ENCODE measurements at regions not wholly inside any gene's neighbourhood (a gene's known extent, or its start where the extent isn't known, plus 50 kb on each side); places are given as distances from the start of the nearest gene placed in this dataset.

- no peaks in the 10 kb centered on the region for H3K27me3 ChIP-seq
- H4K20me1 ChIP-seq (ENCODE audit: insufficient read depth, poor library complexity, severe bottlenecking), result no peaks in the 10 kb centered on the region
- H3K9me2 ChIP-seq (replicated peaks; ENCODE audit: insufficient read depth), result no peaks in the 10 kb centered on the region
- H3K27ac ChIP-seq, result no peak overlapping the region
- H3K9me3 ChIP-seq (ENCODE audit: low read depth), result no peaks in the 10 kb centered on the region
- H3K79me2 ChIP-seq, result no peaks in the 10 kb centered on the region
- H2AFZ ChIP-seq, result no peak overlapping the region
- no peaks in the 10 kb centered on the region for H3K4me1 ChIP-seq (ENCODE audit: insufficient read depth)
- no peak overlapping the region for H3K4me3 ChIP-seq
- 92% methylated on average over 2 of the region's 2 CpGs for WGBS (ENCODE audit: low lambda C conversion rate, missing lambda C conversion rate)
- TF ChIP-seq EZH2phosphoT487 (IDR thresholded peaks at IDR 0.05; ENCODE audit: low read depth, severe bottlenecking, unreplicated experiment) (no peak), EZH2 (IDR thresholded peaks at IDR 0.05; ENCODE audit: borderline replicate concordance) (no peak), CTCF (IDR thresholded peaks at IDR 0.05; ENCODE audit: poor library complexity) (no peak)
- no peaks in the 10 kb centered on the region for H3K36me3 ChIP-seq (replicated peaks; ENCODE audit: insufficient read depth, low read depth)
- no peak for DNase-seq (ENCODE audit: low spot score)
- H3K4me2 ChIP-seq, result no peak overlapping the region
Measured at GRCh38 chr15:81848701-81849100, 197.1 kb downstream of the MEX3B start.

- TF ChIP-seq EZH2 (IDR thresholded peaks at IDR 0.05; ENCODE audit: borderline replicate concordance), result no peak
- TF ChIP-seq EZH2phosphoT487 (IDR thresholded peaks at IDR 0.05; ENCODE audit: low read depth, severe bottlenecking, unreplicated experiment), result no peak
- no peak for TF ChIP-seq CTCF (IDR thresholded peaks at IDR 0.05; ENCODE audit: poor library complexity)
- DNase-seq (ENCODE audit: low spot score), result no peak
- no peak overlapping the region for H2AFZ ChIP-seq
- H3K79me2 ChIP-seq, result no peaks in the 10 kb centered on the region
- no peaks in the 10 kb centered on the region for H3K4me1 ChIP-seq (ENCODE audit: insufficient read depth)
- H3K4me3 ChIP-seq, result no peak overlapping the region
- H3K9me2 ChIP-seq (replicated peaks; ENCODE audit: insufficient read depth), result no peaks in the 10 kb centered on the region
- H3K27me3 ChIP-seq, result no peaks in the 10 kb centered on the region
- no peaks in the 10 kb centered on the region for H4K20me1 ChIP-seq (ENCODE audit: insufficient read depth, poor library complexity, severe bottlenecking)
- H3K4me2 ChIP-seq, result no peak overlapping the region
- no peaks in the 10 kb centered on the region for H3K9me3 ChIP-seq (ENCODE audit: low read depth)
- WGBS (ENCODE audit: low lambda C conversion rate, missing lambda C conversion rate), result 95% methylated on average over 6 of the region's 6 CpGs
- H3K27ac ChIP-seq, result no peak overlapping the region
- H3K36me3 ChIP-seq (replicated peaks; ENCODE audit: insufficient read depth, low read depth), result no peaks in the 10 kb centered on the region
Measured at GRCh38 chr15:81843757-81844407, 201.9 kb downstream of the MEX3B start.

DNA sequence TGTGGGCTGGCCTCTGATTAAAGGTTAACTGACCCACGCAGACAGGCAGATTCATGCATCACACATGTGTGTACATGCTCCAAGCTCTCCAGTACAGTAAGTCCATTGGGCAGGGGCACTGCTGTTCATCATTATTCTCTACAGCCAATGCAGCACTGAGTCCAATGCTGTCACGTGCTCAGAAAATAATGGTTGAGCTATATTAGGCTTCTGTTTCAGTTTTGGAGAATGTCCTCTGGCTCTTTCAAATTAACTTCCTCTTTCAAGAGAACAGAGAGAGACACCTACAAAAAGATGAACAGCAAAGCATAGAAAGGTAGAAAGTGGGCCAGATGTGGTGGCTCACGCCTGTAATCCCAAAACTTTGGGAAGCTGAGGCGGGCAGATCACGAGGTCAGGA lies 202.6 kb downstream of the MEX3B start:
- H3K9me3 ChIP-seq (ENCODE audit: low read depth), result no peaks in the 10 kb centered on the region
- no peaks in the 10 kb centered on the region for H4K20me1 ChIP-seq (ENCODE audit: insufficient read depth, poor library complexity, severe bottlenecking)
- 94% methylated on average over 5 of the region's 5 CpGs for WGBS (ENCODE audit: low lambda C conversion rate, missing lambda C conversion rate)
- H3K9me2 ChIP-seq (replicated peaks; ENCODE audit: insufficient read depth), result no peaks in the 10 kb centered on the region
- no peak overlapping the region for H3K27ac ChIP-seq
- no peaks in the 10 kb centered on the region for H3K27me3 ChIP-seq
- no peak overlapping the region for H3K4me3 ChIP-seq
- no peak overlapping the region for H3K4me2 ChIP-seq
- H3K4me1 ChIP-seq (ENCODE audit: insufficient read depth), result no peaks in the 10 kb centered on the region
- H3K36me3 ChIP-seq (replicated peaks; ENCODE audit: insufficient read depth, low read depth), result no peaks in the 10 kb centered on the region
- no peak for DNase-seq (ENCODE audit: low spot score)
- H2AFZ ChIP-seq, result no peak overlapping the region
- TF ChIP-seq CTCF (IDR thresholded peaks at IDR 0.05; ENCODE audit: poor library complexity) (no peak), EZH2 (IDR thresholded peaks at IDR 0.05; ENCODE audit: borderline replicate concordance) (no peak), EZH2phosphoT487 (IDR thresholded peaks at IDR 0.05; ENCODE audit: low read depth, severe bottlenecking, unreplicated experiment) (no peak)
- H3K79me2 ChIP-seq, result no peaks in the 10 kb centered on the region

Measured in hepatocyte (in vitro differentiated cells).